GM18861 (cell line): ENCODE measurements at regions not wholly inside any gene's neighbourhood (a gene's known extent, or its start where the extent isn't known, plus 50 kb on each side); places are given as distances from the start of the nearest gene placed in this dataset.
"Not testable (repeated sequence)": the region's sequence is repeated elsewhere in the genome, so short reads cannot be mapped to it uniquely, and the experiment has no call there.

Source experiments
- ATAC-seq: cut with Tn5 transposase; IDR thresholded peaks from one replicate; pipeline ENCODE4 v1.9.1; 2021; ENCODE audit not compliant: unreplicated experiment

GRCh38 chr2:67567886-67568285, 170.8 kb downstream of the ETAA1 start:
- ATAC-seq = no peak

GRCh38 chr2:67570611-67571010, 173.5 kb downstream of the ETAA1 start:
- ATAC-seq = no peak

- ATAC-seq = no peak
Observed at GRCh38 chr2:67571785-67572718, 174.9 kb downstream of the ETAA1 start.

- no peak for ATAC-seq
Observed at GRCh38 chr2:67572721-67573435, 175.7 kb downstream of the ETAA1 start.

- no peak for ATAC-seq
Observed at GRCh38 chr2:67574230-67574629, 177.1 kb downstream of the ETAA1 start.

GRCh38 chr2:67576226-67576625, 179.1 kb downstream of the ETAA1 start:
- no peak for ATAC-seq

- no peak for ATAC-seq
Observed at GRCh38 chr2:67576991-67577390, 179.9 kb downstream of the ETAA1 start.

- ATAC-seq = no peak
Observed at GRCh38 chr2:67579216-67579615, 182.1 kb downstream of the ETAA1 start.

GRCh38 chr2:67579806-67580205, 182.7 kb downstream of the ETAA1 start:
- no peak for ATAC-seq

GRCh38 chr2:67581751-67582150, 184.6 kb downstream of the ETAA1 start:
- ATAC-seq = no peak

- ATAC-seq = no peak
Observed at GRCh38 chr2:67583185-67583584, 186.1 kb downstream of the ETAA1 start.

- no peak for ATAC-seq
Observed at GRCh38 chr2:67585400-67585799, 188.3 kb downstream of the ETAA1 start.

GRCh38 chr2:67589121-67589520, 192.0 kb downstream of the ETAA1 start:
- not testable (repeated sequence) for ATAC-seq

- ATAC-seq = not testable (repeated sequence)
Observed at GRCh38 chr2:67594522-67594921, 197.4 kb downstream of the ETAA1 start.

GRCh38 chr2:67596871-67597270, 199.7 kb downstream of the ETAA1 start:
- ATAC-seq = no peak

- ATAC-seq = no peak
Observed at GRCh38 chr2:67599561-67599960, 202.4 kb downstream of the ETAA1 start.

- no peak for ATAC-seq
Observed at GRCh38 chr2:67600222-67600871, 203.2 kb downstream of the ETAA1 start.

- ATAC-seq = no peak
Observed at GRCh38 chr2:67600946-67601345, 203.8 kb downstream of the ETAA1 start.

- ATAC-seq = no peak
Observed at GRCh38 chr2:67604360-67604759, 207.2 kb downstream of the ETAA1 start.

GRCh38 chr2:67612576-67613042, 215.5 kb downstream of the ETAA1 start:
- ATAC-seq = no peak

GRCh38 chr2:67613227-67613626, 216.1 kb downstream of the ETAA1 start:
- ATAC-seq = no peak
